CD4-positive, alpha-beta T cell treated with Interleukin-17A for 4 hours (primary cell): ENCODE measurements at regions not wholly inside any gene's neighbourhood (a gene's known extent, or its start where the extent isn't known, plus 50 kb on each side); places are given as distances from the start of the nearest gene placed in this dataset.

Source experiments
- DNase-seq: peaks from one replicate; pipeline ENCODE4 v3.0.0-alpha.2; 2020; ENCODE audit warnings: mixed read lengths

GRCh38 chr19:30932854-30933253 lies 416.4 kb downstream of the TSHZ3 start:
- no peak for DNase-seq

GRCh38 chr19:30930941-30931706 lies 418.1 kb downstream of the TSHZ3 start:
- DNase-seq = no peak

- no peak for DNase-seq
Measured at GRCh38 chr19:30927705-30928104, 421.5 kb downstream of the TSHZ3 start.

- DNase-seq = no peak
Measured at GRCh38 chr19:30924670-30925069, 424.6 kb downstream of the TSHZ3 start.

GRCh38 chr19:30924069-30924636 lies 425.1 kb downstream of the TSHZ3 start:
- no peak for DNase-seq

- DNase-seq = no peak
Measured at GRCh38 chr19:30923621-30924020, 425.6 kb downstream of the TSHZ3 start.

GRCh38 chr19:30923096-30923495 lies 426.1 kb downstream of the TSHZ3 start:
- no peak for DNase-seq

GRCh38 chr19:30920222-30920621 lies 429.0 kb downstream of the TSHZ3 start:
- no peak for DNase-seq

GRCh38 chr19:30919737-30920136 lies 429.5 kb downstream of the TSHZ3 start:
- no peak for DNase-seq

- DNase-seq = no peak
Measured at GRCh38 chr19:30916238-30916637, 433.0 kb downstream of the TSHZ3 start.

- no peak for DNase-seq
Measured at GRCh38 chr19:30911491-30911890, 437.7 kb downstream of the TSHZ3 start.

GRCh38 chr19:30910485-30911240 lies 438.6 kb downstream of the TSHZ3 start:
- no peak for DNase-seq

- DNase-seq = no peak
Measured at GRCh38 chr19:30909216-30909615, 440.0 kb downstream of the TSHZ3 start.

GRCh38 chr19:30908262-30908771 lies 440.9 kb downstream of the TSHZ3 start:
- no peak for DNase-seq

- no peak for DNase-seq
Measured at GRCh38 chr19:30906871-30907270, 442.4 kb downstream of the TSHZ3 start.

GRCh38 chr19:30900051-30900450 lies 449.2 kb downstream of the TSHZ3 start:
- no peak for DNase-seq

- no peak for DNase-seq
Measured at GRCh38 chr19:30898353-30899103, 450.7 kb downstream of the TSHZ3 start.

- no peak for DNase-seq
Measured at GRCh38 chr19:30897553-30897952, 451.7 kb downstream of the TSHZ3 start.

GRCh38 chr19:30897034-30897433 lies 452.2 kb downstream of the TSHZ3 start:
- no peak for DNase-seq

- DNase-seq = no peak
Measured at GRCh38 chr19:30896554-30896953, 452.7 kb downstream of the TSHZ3 start.

GRCh38 chr19:30895946-30896345 lies 453.3 kb downstream of the TSHZ3 start:
- no peak for DNase-seq

GRCh38 chr19:30891051-30891450 lies 458.2 kb downstream of the TSHZ3 start:
- no peak for DNase-seq

GRCh38 chr19:30890033-30890432 lies 459.2 kb downstream of the TSHZ3 start:
- no peak for DNase-seq
